A549 (cell line): ENCODE measurements at regions not wholly inside any gene's neighbourhood (a gene's known extent, or its start where the extent isn't known, plus 50 kb on each side); places are given as distances from the start of the nearest gene placed in this dataset.

Experiments used
- CTCF ChIP-seq: fragments of >200 bp; sonication (Bioruptor Twin); formaldehyde crosslinking; IDR thresholded peaks from 3 replicates; pipeline ENCODE4 v1.5.1; 2016
- EP300 ChIP-seq, 2 experiments: fragments of >200 bp; sonication (Bioruptor Twin); formaldehyde crosslinking; IDR thresholded peaks; 2 replicates in 1 of 2; 3 replicates in 1 of 2; pipeline ENCODE4 v1.6.1; 2016 to 2017
- JUN ChIP-seq, 2 experiments: fragments of >200 bp; sonication (Bioruptor Twin); formaldehyde crosslinking; IDR thresholded peaks; 2 replicates in 1 of 2; 3 replicates in 1 of 2; pipeline ENCODE4 v1.6.1; 2016 to 2017
- NR3C1 ChIP-seq: fragments of >200 bp; sonication (Bioruptor Twin); formaldehyde crosslinking; IDR thresholded peaks from 3 replicates; pipeline ENCODE4 v1.6.1; 2017
- POLR2A ChIP-seq: IDR thresholded peaks from 2 replicates; pipeline ENCODE4 v1.6.1; 2012; ENCODE audit warnings: mild to moderate bottlenecking, low read length
- RAD21 ChIP-seq, 2 experiments: fragments of >200 bp in 1 of 2; sonication (Bioruptor Twin) in 1 of 2; formaldehyde crosslinking in 1 of 2; IDR thresholded peaks in 1 of 2; conservative IDR thresholded peaks in 1 of 2; 2 replicates in 1 of 2; 3 replicates in 1 of 2; pipeline ENCODE4 v1.6.1; 2012 to 2018; ENCODE audit warnings: inconsistent platforms in 1 of 2
- TF ChIP-seq, protein P1 (sequence below): fragments of 250-450 bp; sonication (Bioruptor Pico); IDR thresholded peaks from 2 replicates; pipeline ENCODE4 v1.5.0; 2021; ENCODE audit warnings: mild to moderate bottlenecking, moderate library complexity, borderline replicate concordance

DNA sequence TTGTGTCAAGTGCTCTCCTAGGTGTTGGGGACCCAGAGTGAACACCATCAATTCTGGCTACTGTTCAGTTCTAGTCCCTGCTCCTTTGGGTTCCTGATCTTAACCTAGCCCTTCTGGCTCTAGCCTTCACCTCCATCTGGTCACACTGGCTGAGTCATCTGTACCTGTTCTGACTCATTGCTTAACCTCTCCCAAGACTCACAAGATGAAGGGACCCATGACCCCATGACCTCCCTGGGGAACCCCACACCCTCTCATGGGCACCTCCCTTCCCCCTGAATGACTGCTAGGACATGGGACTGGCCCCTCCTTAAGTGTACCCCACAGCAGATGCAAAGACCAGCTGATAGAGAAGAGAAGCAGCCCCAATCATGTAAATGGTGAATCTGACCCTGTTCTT, 345.8 kb upstream of the CDH5 start:
- no peak for TF ChIP-seq JUN (IDR thresholded peaks at IDR 0.05)
- TF ChIP-seq CTCF, result no peak
- no peak for TF ChIP-seq NR3C1
- no peak for TF ChIP-seq RAD21 (conservative IDR thresholded peaks at IDR 0.05 in 1 of 2, IDR thresholded peaks at IDR 0.05 in 1 of 2)
- TF ChIP-seq, protein P1, sequence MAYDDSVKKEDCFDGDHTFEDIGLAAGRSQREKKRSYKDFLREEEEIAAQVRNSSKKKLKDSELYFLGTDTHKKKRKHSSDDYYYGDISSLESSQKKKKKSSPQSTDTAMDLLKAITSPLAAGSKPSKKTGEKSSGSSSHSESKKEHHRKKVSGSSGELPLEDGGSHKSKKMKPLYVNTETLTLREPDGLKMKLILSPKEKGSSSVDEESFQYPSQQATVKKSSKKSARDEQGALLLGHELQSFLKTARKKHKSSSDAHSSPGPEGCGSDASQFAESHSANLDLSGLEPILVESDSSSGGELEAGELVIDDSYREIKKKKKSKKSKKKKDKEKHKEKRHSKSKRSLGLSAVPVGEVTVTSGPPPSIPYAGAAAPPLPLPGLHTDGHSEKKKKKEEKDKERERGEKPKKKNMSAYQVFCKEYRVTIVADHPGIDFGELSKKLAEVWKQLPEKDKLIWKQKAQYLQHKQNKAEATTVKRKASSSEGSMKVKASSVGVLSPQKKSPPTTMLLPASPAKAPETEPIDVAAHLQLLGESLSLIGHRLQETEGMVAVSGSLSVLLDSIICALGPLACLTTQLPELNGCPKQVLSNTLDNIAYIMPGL, result no peak
- TF ChIP-seq EP300 (IDR thresholded peaks at IDR 0.05), result no peak
- no peak for TF ChIP-seq POLR2A
